GM21825 (cell line): ENCODE measurements at regions not wholly inside any gene's neighbourhood (a gene's known extent, or its start where the extent isn't known, plus 50 kb on each side); places are given as distances from the start of the nearest gene placed in this dataset.

Source experiments
- ATAC-seq: cut with Tn5 transposase; IDR thresholded peaks from one replicate; pipeline ENCODE4 v1.9.1; 2021; ENCODE audit warnings: mild to moderate bottlenecking, moderate library complexity; ENCODE audit not compliant: unreplicated experiment

GRCh38 chr16:79810449-79811189, 210.1 kb upstream of the MAF start:
- ATAC-seq = no peak

- no peak for ATAC-seq
Observed at GRCh38 chr16:79809376-79809775, 208.8 kb upstream of the MAF start.

- no peak for ATAC-seq
Observed at GRCh38 chr16:79808731-79809130, 208.2 kb upstream of the MAF start.

- no peak for ATAC-seq
Observed at GRCh38 chr16:79806757-79807156, 206.2 kb upstream of the MAF start.

GRCh38 chr16:79805621-79806020, 205.1 kb upstream of the MAF start:
- no peak for ATAC-seq

- no peak for ATAC-seq
Observed at GRCh38 chr16:79801646-79802045, 201.1 kb upstream of the MAF start.

GRCh38 chr16:79800016-79800608, 199.6 kb upstream of the MAF start:
- ATAC-seq = no peak

- no peak for ATAC-seq
Observed at GRCh38 chr16:79798416-79799053, 198.0 kb upstream of the MAF start.

- ATAC-seq = no peak
Observed at GRCh38 chr16:79797486-79797885, 196.9 kb upstream of the MAF start.

GRCh38 chr16:79795556-79795955, 195.0 kb upstream of the MAF start:
- ATAC-seq = no peak

- no peak for ATAC-seq
Observed at GRCh38 chr16:79794941-79795340, 194.4 kb upstream of the MAF start.

GRCh38 chr16:79792664-79793351, 192.3 kb upstream of the MAF start:
- no peak for ATAC-seq

GRCh38 chr16:79792076-79792475, 191.5 kb upstream of the MAF start:
- no peak for ATAC-seq

GRCh38 chr16:79790854-79791253, 190.3 kb upstream of the MAF start:
- ATAC-seq = no peak

GRCh38 chr16:79788949-79789348, 188.4 kb upstream of the MAF start:
- ATAC-seq = no peak

- ATAC-seq = no peak
Observed at GRCh38 chr16:79786389-79786788, 185.9 kb upstream of the MAF start.

- ATAC-seq = no peak
Observed at GRCh38 chr16:79784007-79784406, 183.5 kb upstream of the MAF start.

GRCh38 chr16:79777679-79778078, 177.1 kb upstream of the MAF start:
- no peak for ATAC-seq

GRCh38 chr16:79776243-79776847, 175.8 kb upstream of the MAF start:
- no peak for ATAC-seq

GRCh38 chr16:79772784-79773183, 172.2 kb upstream of the MAF start:
- ATAC-seq = no peak

GRCh38 chr16:79772048-79772447, 171.5 kb upstream of the MAF start:
- ATAC-seq = no peak
